Osteoblast (primary cell): ENCODE measurements at regions not wholly inside any gene's neighbourhood (a gene's known extent, or its start where the extent isn't known, plus 50 kb on each side); places are given as distances from the start of the nearest gene placed in this dataset.

ENCODE experiments used
- DNase-seq: peaks from one replicate; pipeline ENCODE4 v3.0.0; 2011; ENCODE audit warnings: low spot score, mixed read lengths; ENCODE audit not compliant: insufficient read length; ENCODE audit errors: missing footprints
- H2AFZ ChIP-seq: 2 replicates; pipeline ENCODE4 v1.6.0; 2011; ENCODE audit warnings: mild to moderate bottlenecking, low read length
- H3K27ac ChIP-seq: 2 replicates; pipeline ENCODE4 v1.5.1; 2011; ENCODE audit warnings: mild to moderate bottlenecking, low read depth, low read length, moderate library complexity
- H3K27me3 ChIP-seq: 2 replicates; pipeline ENCODE4 v1.6.0; 2012; ENCODE audit warnings: mild to moderate bottlenecking, control low read depth, inconsistent platforms, low read length, moderate library complexity; ENCODE audit not compliant: insufficient read depth
- H3K36me3 ChIP-seq: 2 replicates; pipeline ENCODE4 v1.5.1; 2011; ENCODE audit warnings: mild to moderate bottlenecking, low read length, control low read depth, moderate library complexity; ENCODE audit not compliant: insufficient read depth
- H3K4me1 ChIP-seq: 2 replicates; pipeline ENCODE4 v1.5.1; 2011; ENCODE audit warnings: mild to moderate bottlenecking, low read length, control low read depth, moderate library complexity; ENCODE audit not compliant: insufficient read depth
- H3K4me2 ChIP-seq: 2 replicates; pipeline ENCODE4 v1.6.0; 2011; ENCODE audit warnings: mild to moderate bottlenecking, low read length; ENCODE audit not compliant: insufficient read depth
- H3K4me3 ChIP-seq: fragments of 200-600 bp; sonication (generic); 3 replicates; pipeline ENCODE4 v1.5.1; 2012; ENCODE audit warnings: mild to moderate bottlenecking, low read length, inconsistent platforms; ENCODE audit not compliant: insufficient read depth
- H3K79me2 ChIP-seq: 2 replicates; pipeline ENCODE4 v1.6.0; 2012; ENCODE audit warnings: mild to moderate bottlenecking, low read length, control low read depth, inconsistent platforms; ENCODE audit not compliant: insufficient read depth
- H3K9me3 ChIP-seq: 2 replicates; pipeline ENCODE4 v1.5.1; 2011; ENCODE audit warnings: low read depth, low read length, control low read depth
- H4K20me1 ChIP-seq: 2 replicates; pipeline ENCODE4 v1.6.0; 2012; ENCODE audit warnings: mild to moderate bottlenecking, low read length, control low read depth; ENCODE audit not compliant: insufficient read depth
- CTCF ChIP-seq: IDR thresholded peaks from 2 replicates; pipeline ENCODE4 v1.5.1; 2011; ENCODE audit warnings: mild to moderate bottlenecking, low read depth, low read length, moderate library complexity; ENCODE audit errors: extremely low read depth

DNA sequence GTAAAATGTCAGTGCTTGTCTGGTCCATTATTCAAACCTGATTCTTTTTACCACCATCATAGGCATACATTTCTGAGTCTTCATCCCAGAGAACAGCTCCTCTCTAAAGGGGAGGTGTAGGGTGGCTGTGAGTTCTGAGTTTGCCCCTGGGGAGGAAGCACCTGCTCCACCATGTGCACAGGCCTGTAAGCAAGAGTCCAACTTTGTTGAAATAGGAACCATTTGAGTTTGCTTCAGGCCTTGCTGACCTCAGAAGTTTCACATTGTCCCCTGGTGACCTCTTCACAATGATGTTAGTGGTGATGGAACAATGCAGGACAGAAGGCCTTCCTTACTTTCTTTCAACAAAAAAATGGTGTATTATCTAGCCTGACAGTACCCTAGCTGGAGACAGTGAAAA is 54.6 kb upstream of the TOP3B start:
- Histone ChIP-seq H3K4me1 (peaks cover 8% of the 10 kb centered on the region), H4K20me1 (no peaks in the 10 kb centered on the region), H3K36me3 (no peaks in the 10 kb centered on the region), H3K27ac (no peak overlapping the region), H3K27me3 (peaks cover 10% of the 10 kb centered on the region), H3K4me3 (no peak overlapping the region), H3K4me2 (no peak overlapping the region), H3K9me3 (no peaks in the 10 kb centered on the region), H3K79me2 (no peaks in the 10 kb centered on the region), H2AFZ (no peak overlapping the region)
- DNase-seq, result no peak
- TF ChIP-seq CTCF, result no peak

GRCh38 chr22:22036588-22036987 is 54.0 kb upstream of the TOP3B start:
- no peaks in the 10 kb centered on the region for H3K36me3 ChIP-seq
- H3K27me3 ChIP-seq, result peaks cover 9% of the 10 kb centered on the region
- no peak overlapping the region for H3K4me3 ChIP-seq
- no peak overlapping the region for H2AFZ ChIP-seq
- no peak overlapping the region for H3K4me2 ChIP-seq
- H3K27ac ChIP-seq, result no peak overlapping the region
- no peaks in the 10 kb centered on the region for H4K20me1 ChIP-seq
- TF ChIP-seq CTCF, result no peak
- H3K9me3 ChIP-seq, result no peaks in the 10 kb centered on the region
- H3K4me1 ChIP-seq, result peaks cover 8% of the 10 kb centered on the region
- DNase-seq, result no peak
- no peaks in the 10 kb centered on the region for H3K79me2 ChIP-seq

DNA sequence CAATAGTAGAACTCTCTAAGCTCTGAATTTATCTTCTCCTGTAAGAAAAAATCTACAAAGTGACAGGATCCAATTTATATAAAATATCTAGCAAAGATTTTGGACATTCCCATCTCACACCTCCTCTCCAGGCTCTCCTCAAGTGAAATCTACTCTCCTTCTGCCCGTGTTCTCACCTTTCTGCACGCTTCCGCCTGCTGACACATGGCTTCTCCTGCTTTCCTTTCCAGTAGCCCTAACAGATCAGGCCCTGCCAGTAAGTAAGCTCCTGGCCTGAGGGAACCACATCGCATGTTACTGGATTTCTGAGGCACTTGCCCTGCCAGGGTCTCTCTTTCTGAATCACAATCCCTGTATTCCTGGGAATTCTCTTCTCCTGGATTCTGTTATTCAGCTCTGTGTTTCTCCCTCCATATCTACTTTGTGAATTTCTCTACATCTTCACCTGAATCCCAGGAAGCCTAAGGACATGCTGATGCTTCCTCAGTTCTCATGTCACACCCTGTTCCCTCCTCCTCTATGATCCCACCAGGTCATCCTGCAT is 53.3 kb upstream of the TOP3B start:
- no peak overlapping the region for H3K4me2 ChIP-seq
- no peaks in the 10 kb centered on the region for H3K36me3 ChIP-seq
- TF ChIP-seq CTCF, result no peak
- no peaks in the 10 kb centered on the region for H3K79me2 ChIP-seq
- H3K4me1 ChIP-seq, result peaks cover 8% of the 10 kb centered on the region
- no peaks in the 10 kb centered on the region for H4K20me1 ChIP-seq
- H2AFZ ChIP-seq, result no peak overlapping the region
- H3K9me3 ChIP-seq, result no peaks in the 10 kb centered on the region
- H3K27ac ChIP-seq, result no peak overlapping the region
- no peak overlapping the region for H3K4me3 ChIP-seq
- H3K27me3 ChIP-seq, result peaks cover 7% of the 10 kb centered on the region
- DNase-seq, result no peak

DNA sequence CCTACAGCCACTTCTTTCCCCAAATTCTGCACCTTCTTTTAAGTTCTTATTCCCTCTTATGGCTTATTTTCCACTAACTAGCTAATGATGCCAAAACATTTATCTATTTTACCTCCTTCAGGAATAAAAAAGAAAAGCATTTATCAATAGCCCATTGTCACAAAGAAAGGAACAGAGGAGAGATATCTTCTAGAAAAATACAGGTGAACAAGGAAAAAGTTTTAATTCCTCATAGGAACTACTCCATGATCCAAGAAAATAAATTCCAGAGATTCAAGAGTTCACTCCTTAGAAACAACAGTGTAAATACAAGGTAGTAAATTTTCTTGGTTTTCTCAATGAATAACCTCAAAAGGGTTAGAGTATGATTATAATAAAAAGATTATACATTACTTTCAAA is 52.6 kb upstream of the TOP3B start:
- H3K79me2 ChIP-seq, result no peaks in the 10 kb centered on the region
- no peak for TF ChIP-seq CTCF

More for the DNA sequence above, 52.6 kb upstream of the TOP3B start:
- Histone ChIP-seq H3K36me3 (no peaks in the 10 kb centered on the region), H3K9me3 (no peaks in the 10 kb centered on the region), H3K4me3 (no peak overlapping the region), H4K20me1 (no peaks in the 10 kb centered on the region), H2AFZ (no peak overlapping the region), H3K27me3 (peaks cover 5% of the 10 kb centered on the region), H3K27ac (no peak overlapping the region), H3K4me1 (peaks cover 8% of the 10 kb centered on the region), H3K4me2 (no peak overlapping the region)
- DNase-seq, result no peak
